Mesodermal cell (in vitro differentiated cells): ENCODE measurements at regions not wholly inside any gene's neighbourhood (a gene's known extent, or its start where the extent isn't known, plus 50 kb on each side); places are given as distances from the start of the nearest gene placed in this dataset.
"Not testable (repeated sequence)": the region's sequence is repeated elsewhere in the genome, so short reads cannot be mapped to it uniquely, and the experiment has no call there.

Source experiments
- H3K27ac ChIP-seq: 2 replicates; pipeline ENCODE4 v1.7.0; 2013; ENCODE audit warnings: mild to moderate bottlenecking, low read depth, low read length, moderate library complexity; ENCODE audit not compliant: severe bottlenecking
- H3K36me3 ChIP-seq: 2 replicates; pipeline ENCODE4 v1.7.1; 2013; ENCODE audit warnings: mild to moderate bottlenecking, low read length, moderate library complexity; ENCODE audit not compliant: control insufficient read depth, insufficient read depth
- H3K4me1 ChIP-seq: one replicate; pipeline ENCODE4 v1.7.1; 2013; ENCODE audit warnings: mild to moderate bottlenecking, low read length; ENCODE audit not compliant: insufficient read depth, control insufficient read depth, poor library complexity, severe bottlenecking
- H3K4me3 ChIP-seq: 2 replicates; pipeline ENCODE4 v1.7.0; 2013; ENCODE audit warnings: low read length, control low read depth, mild to moderate bottlenecking; ENCODE audit not compliant: insufficient read depth, poor library complexity, severe bottlenecking; ENCODE audit errors: extremely low read depth
- H3K9me3 ChIP-seq: 2 replicates; pipeline ENCODE4 v1.7.1; 2013; ENCODE audit warnings: mild to moderate bottlenecking, low read length, moderate library complexity; ENCODE audit not compliant: control insufficient read depth
- WGBS, 2 experiments: methylation state at CpG; one replicate each; pipeline ENCODE4 v1.1.5; 2013; ENCODE audit warnings: missing lambda C conversion rate in 2 of 2; ENCODE audit not compliant: insufficient coverage in 2 of 2; 5-methylcytosine and 5-hydroxymethylcytosine counted together

- H3K9me3 ChIP-seq, H3K4me1 ChIP-seq, H3K36me3 ChIP-seq, H3K4me3 ChIP-seq, H3K27ac ChIP-seq: not testable (repeated sequence)
- 40% methylated on average over 1 of the region's 3 CpGs; no CpG with 5 or more reads in 1 of the 2 experiments for WGBS, 2 experiments
Measured at GRCh38 chr4:115519476-115519875, 406.1 kb upstream of the NDST4 start.

- no peaks in the 10 kb centered on the region for H3K36me3 ChIP-seq
- no peaks in the 10 kb centered on the region for H3K4me1 ChIP-seq
- H3K4me3 ChIP-seq: no peak overlapping the region
- H3K27ac ChIP-seq: no peak overlapping the region
- H3K9me3 ChIP-seq: no peaks in the 10 kb centered on the region
- 51% methylated on average over 2 of the region's 2 CpGs; no CpG with 5 or more reads in 1 of the 2 experiments for WGBS, 2 experiments
Measured at GRCh38 chr4:115515772-115516171, 402.4 kb upstream of the NDST4 start.

DNA sequence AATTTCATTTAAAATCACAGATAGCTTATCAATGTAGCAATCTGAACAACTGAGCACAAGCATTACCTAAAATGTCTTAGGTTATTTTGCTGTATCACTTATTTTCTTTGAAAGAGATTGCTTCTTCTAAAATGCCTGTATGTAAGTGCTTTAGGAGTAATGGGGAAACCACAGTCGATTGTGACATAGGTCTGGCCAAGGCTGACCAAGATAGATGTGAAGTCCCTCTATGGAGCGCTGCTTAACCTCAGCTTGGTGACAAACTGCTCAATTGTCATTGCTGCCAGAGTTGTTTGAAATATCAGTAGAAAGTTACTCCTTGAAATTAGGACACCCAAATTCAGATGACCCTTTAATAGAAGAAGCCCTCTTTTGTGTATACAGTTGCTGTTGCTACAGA, 401.9 kb upstream of the NDST4 start:
- no peak overlapping the region for H3K27ac ChIP-seq
- 82 to 100% methylated on average over 2 of the region's 2 CpGs for WGBS, 2 experiments
- H3K36me3 ChIP-seq: no peaks in the 10 kb centered on the region
- no peaks in the 10 kb centered on the region for H3K4me1 ChIP-seq
- H3K9me3 ChIP-seq: no peaks in the 10 kb centered on the region
- no peak overlapping the region for H3K4me3 ChIP-seq

- Histone ChIP-seq H3K36me3 (no peaks in the 10 kb centered on the region), H3K4me3 (no peak overlapping the region), H3K4me1 (no peaks in the 10 kb centered on the region), H3K9me3 (no peaks in the 10 kb centered on the region), H3K27ac (no peak overlapping the region)
- WGBS, 2 experiments: 57 to 100% methylated on average over 1 of the region's 1 CpG
Measured at GRCh38 chr4:115514675-115515074, 401.3 kb upstream of the NDST4 start.

GRCh38 chr4:115505326-115505725, 391.9 kb upstream of the NDST4 start:
- no peak overlapping the region for H3K4me3 ChIP-seq
- WGBS, 2 experiments: no CpG with 5 or more reads among the region's 1 CpG
- H3K36me3 ChIP-seq: no peaks in the 10 kb centered on the region
- H3K9me3 ChIP-seq: no peaks in the 10 kb centered on the region
- no peaks in the 10 kb centered on the region for H3K4me1 ChIP-seq
- no peak overlapping the region for H3K27ac ChIP-seq

- Histone ChIP-seq H3K9me3 (no peaks in the 10 kb centered on the region), H3K4me3 (no peak overlapping the region), H3K4me1 (no peaks in the 10 kb centered on the region), H3K27ac (no peak overlapping the region), H3K36me3 (no peaks in the 10 kb centered on the region)
- 89 to 100% methylated on average over 2 of the region's 2 CpGs for WGBS, 2 experiments
Measured at GRCh38 chr4:115501656-115502055, 388.2 kb upstream of the NDST4 start.

DNA sequence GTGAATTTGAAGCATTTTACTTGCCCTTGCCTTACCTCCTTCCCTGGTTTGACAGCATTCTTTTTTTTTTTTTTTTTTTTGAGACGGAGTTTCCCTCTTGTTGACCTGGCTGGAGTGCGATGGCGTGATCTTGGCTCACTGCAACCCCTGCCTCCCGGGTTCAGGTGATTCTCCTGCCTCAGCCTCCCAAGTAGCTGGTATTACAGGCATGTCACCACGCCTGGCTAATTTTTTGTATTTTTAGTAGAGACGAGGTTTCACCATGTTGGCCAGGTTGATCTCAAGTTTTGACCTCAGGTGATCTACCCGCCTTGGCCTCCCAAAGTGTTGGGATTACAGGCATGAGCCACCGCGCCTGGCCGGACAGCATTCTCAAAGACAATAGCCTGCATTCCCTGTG, 380.4 kb upstream of the NDST4 start:
- H3K36me3 ChIP-seq, H3K9me3 ChIP-seq, H3K4me3 ChIP-seq, H3K27ac ChIP-seq, H3K4me1 ChIP-seq: not testable (repeated sequence)
- 90 to 93% methylated on average over 9 of the region's 10 CpGs for WGBS, 2 experiments

- WGBS, 2 experiments: no CpG with 5 or more reads among the region's 1 CpG
- no peaks in the 10 kb centered on the region for H3K4me1 ChIP-seq
Measured at GRCh38 chr4:115491686-115492085, 378.3 kb upstream of the NDST4 start.

GRCh38 chr4:115489279-115489678, 375.9 kb upstream of the NDST4 start:
- no peak overlapping the region for H3K27ac ChIP-seq
- H3K36me3 ChIP-seq: no peaks in the 10 kb centered on the region
- H3K4me1 ChIP-seq: no peaks in the 10 kb centered on the region
- 63 to 87% methylated on average over 1 to 2 of the region's 2 CpGs for WGBS, 2 experiments
- no peaks in the 10 kb centered on the region for H3K9me3 ChIP-seq
- no peak overlapping the region for H3K4me3 ChIP-seq

More at GRCh38 chr4:115491686-115492085, 378.3 kb upstream of the NDST4 start:
- Histone ChIP-seq H3K27ac (no peak overlapping the region), H3K4me3 (no peak overlapping the region), H3K9me3 (no peaks in the 10 kb centered on the region), H3K36me3 (no peaks in the 10 kb centered on the region)

DNA sequence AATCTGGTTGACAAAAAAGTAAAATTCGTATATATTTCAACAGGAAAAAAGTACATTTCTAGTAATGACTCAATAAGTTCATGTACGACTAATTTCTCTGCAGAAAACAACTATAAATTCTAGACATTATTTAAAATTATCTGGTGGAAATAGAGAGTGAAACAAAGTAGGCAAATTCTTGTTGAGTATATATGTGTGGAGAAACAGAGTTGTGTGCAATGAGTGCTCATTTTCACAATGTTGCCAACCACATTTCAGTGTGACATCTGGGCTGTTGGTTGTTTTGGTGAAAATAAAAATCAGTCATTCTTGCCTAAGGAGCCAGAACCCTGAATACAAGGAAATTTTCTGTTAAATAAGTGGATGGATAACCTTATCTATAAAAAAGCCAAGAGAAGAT, 372.0 kb upstream of the NDST4 start:
- no peaks in the 10 kb centered on the region for H3K4me1 ChIP-seq
- H3K9me3 ChIP-seq: no peaks in the 10 kb centered on the region
- no peak overlapping the region for H3K27ac ChIP-seq
- WGBS, 2 experiments: no CpG with 5 or more reads among the region's 2 CpGs
- H3K36me3 ChIP-seq: no peaks in the 10 kb centered on the region
- H3K4me3 ChIP-seq: no peak overlapping the region

DNA sequence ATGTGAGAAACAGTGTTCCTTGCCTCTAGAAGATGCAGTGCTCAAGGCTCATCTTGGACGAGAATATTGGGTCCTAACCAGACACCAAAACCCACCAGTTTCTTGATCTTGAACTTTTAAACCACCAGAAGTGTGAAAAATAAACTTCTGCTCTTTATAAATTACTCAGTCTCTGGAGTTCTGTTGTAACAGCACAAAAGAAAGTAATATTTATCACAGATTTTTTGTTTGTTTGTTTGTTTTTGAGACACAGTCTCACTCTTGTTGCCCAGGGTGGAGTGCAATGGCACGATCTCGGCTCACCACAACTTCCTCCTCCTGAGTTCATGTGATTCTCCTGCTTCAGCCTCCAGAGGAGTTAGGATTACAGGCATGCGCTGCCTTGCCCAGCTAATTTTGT, 371.1 kb upstream of the NDST4 start:
- no peaks in the 10 kb centered on the region for H3K4me1 ChIP-seq
- no peak overlapping the region for H3K4me3 ChIP-seq
- H3K36me3 ChIP-seq: no peaks in the 10 kb centered on the region
- H3K27ac ChIP-seq: no peak overlapping the region
- H3K9me3 ChIP-seq: no peaks in the 10 kb centered on the region
- WGBS, 2 experiments: 100% methylated on average over 2 to 3 of the region's 4 CpGs
